22Rv1 (cell line): ENCODE measurements at regions not wholly inside any gene's neighbourhood (a gene's known extent, or its start where the extent isn't known, plus 50 kb on each side); places are given as distances from the start of the nearest gene placed in this dataset.

Experiments used
- CTCF ChIP-seq: fragments of 450-650 bp; IDR thresholded peaks from 2 replicates; pipeline ENCODE4 v1.5.1; 2017; ENCODE audit warnings: mild to moderate bottlenecking
- ZFX ChIP-seq: fragments of 450-650 bp; IDR thresholded peaks from 2 replicates; pipeline ENCODE4 v1.6.1; 2017; ENCODE audit warnings: antibody characterized with exemption, borderline replicate concordance

GRCh38 chr12:4044736-4045730 lies 171.8 kb upstream of the PARP11 start:
- no peak for TF ChIP-seq CTCF
- TF ChIP-seq ZFX: no peak
